ENCODE measurements at regions not wholly inside any gene's neighbourhood (a gene's known extent, or its start where the extent isn't known, plus 50 kb on each side); places are given as distances from the start of the nearest gene placed in this dataset.

DNA sequence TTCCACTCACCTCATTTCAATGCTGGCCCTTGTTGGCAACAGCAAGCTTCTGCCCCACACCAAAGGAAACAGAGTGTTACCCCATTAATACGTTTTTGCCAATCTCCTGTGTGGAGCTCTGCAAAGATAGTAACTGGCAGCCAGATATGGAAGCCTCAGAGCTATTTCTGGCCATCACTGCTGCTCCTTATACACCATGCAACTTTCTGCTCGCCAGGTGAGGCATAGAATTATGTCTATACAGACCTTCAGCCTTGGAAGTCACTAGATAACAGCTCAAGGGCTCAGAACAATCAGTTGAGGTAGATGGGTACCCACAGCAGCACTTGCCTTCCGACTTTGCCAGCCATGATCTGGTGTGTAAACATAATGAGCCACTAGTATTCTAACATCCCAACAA lies 214.8 kb upstream of the ALG10B start:
- Mint-ChIP-seq H3K27me3 (ENCODE audit: low read depth) (peaks cover 12% of the 10 kb centered on the region), H3K27ac (no peak overlapping the region), H3K36me3 (peaks cover 63% of the 10 kb centered on the region), H3K4me1 (no peaks in the 10 kb centered on the region), H3K9me3 (peaks cover 67% of the 10 kb centered on the region), H3K4me3 (no peak overlapping the region)
- no peak for DNase-seq (ENCODE audit: low spot score)
- ATAC-seq, result no peak
- TF ChIP-seq, protein P1, sequence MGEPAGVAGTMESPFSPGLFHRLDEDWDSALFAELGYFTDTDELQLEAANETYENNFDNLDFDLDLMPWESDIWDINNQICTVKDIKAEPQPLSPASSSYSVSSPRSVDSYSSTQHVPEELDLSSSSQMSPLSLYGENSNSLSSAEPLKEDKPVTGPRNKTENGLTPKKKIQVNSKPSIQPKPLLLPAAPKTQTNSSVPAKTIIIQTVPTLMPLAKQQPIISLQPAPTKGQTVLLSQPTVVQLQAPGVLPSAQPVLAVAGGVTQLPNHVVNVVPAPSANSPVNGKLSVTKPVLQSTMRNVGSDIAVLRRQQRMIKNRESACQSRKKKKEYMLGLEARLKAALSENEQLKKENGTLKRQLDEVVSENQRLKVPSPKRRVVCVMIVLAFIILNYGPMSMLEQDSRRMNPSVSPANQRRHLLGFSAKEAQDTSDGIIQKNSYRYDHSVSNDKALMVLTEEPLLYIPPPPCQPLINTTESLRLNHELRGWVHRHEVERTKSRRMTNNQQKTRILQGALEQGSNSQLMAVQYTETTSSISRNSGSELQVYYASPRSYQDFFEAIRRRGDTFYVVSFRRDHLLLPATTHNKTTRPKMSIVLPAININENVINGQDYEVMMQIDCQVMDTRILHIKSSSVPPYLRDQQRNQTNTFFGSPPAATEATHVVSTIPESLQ (CRISPR knock-in tag; IDR thresholded peaks at IDR 0.05), result no peak
- TF ChIP-seq CREB1 (CRISPR knock-in tag; IDR thresholded peaks at IDR 0.05), result no peak
- TF ChIP-seq KAT7 (CRISPR knock-in tag; IDR thresholded peaks at IDR 0.05; ENCODE audit: borderline replicate concordance), result no peak
- TF ChIP-seq TCF7 (CRISPR knock-in tag; IDR thresholded peaks at IDR 0.05; ENCODE audit: low read depth), result no peak
- TF ChIP-seq, protein P2, sequence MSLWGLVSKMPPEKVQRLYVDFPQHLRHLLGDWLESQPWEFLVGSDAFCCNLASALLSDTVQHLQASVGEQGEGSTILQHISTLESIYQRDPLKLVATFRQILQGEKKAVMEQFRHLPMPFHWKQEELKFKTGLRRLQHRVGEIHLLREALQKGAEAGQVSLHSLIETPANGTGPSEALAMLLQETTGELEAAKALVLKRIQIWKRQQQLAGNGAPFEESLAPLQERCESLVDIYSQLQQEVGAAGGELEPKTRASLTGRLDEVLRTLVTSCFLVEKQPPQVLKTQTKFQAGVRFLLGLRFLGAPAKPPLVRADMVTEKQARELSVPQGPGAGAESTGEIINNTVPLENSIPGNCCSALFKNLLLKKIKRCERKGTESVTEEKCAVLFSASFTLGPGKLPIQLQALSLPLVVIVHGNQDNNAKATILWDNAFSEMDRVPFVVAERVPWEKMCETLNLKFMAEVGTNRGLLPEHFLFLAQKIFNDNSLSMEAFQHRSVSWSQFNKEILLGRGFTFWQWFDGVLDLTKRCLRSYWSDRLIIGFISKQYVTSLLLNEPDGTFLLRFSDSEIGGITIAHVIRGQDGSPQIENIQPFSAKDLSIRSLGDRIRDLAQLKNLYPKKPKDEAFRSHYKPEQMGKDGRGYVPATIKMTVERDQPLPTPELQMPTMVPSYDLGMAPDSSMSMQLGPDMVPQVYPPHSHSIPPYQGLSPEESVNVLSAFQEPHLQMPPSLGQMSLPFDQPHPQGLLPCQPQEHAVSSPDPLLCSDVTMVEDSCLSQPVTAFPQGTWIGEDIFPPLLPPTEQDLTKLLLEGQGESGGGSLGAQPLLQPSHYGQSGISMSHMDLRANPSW (CRISPR knock-in tag; conservative IDR thresholded peaks at IDR 0.05; ENCODE audit: low read depth), result no peak
- no peak for TF ChIP-seq FOXJ3 (CRISPR knock-in tag; IDR thresholded peaks at IDR 0.05; ENCODE audit: borderline replicate concordance)
- TF ChIP-seq ZNF423 (CRISPR knock-in tag; IDR thresholded peaks at IDR 0.05), result no peak
- TF ChIP-seq, protein P3, sequence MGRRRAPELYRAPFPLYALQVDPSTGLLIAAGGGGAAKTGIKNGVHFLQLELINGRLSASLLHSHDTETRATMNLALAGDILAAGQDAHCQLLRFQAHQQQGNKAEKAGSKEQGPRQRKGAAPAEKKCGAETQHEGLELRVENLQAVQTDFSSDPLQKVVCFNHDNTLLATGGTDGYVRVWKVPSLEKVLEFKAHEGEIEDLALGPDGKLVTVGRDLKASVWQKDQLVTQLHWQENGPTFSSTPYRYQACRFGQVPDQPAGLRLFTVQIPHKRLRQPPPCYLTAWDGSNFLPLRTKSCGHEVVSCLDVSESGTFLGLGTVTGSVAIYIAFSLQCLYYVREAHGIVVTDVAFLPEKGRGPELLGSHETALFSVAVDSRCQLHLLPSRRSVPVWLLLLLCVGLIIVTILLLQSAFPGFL (CRISPR knock-in tag; IDR thresholded peaks at IDR 0.05; ENCODE audit: borderline replicate concordance), result no peak
- no peak for TF ChIP-seq ZBTB21 (CRISPR knock-in tag; IDR thresholded peaks at IDR 0.05; ENCODE audit: borderline replicate concordance)
- no peak for TF ChIP-seq CREM (CRISPR knock-in tag; IDR thresholded peaks at IDR 0.05)
- ChIA-PET POLR2A (no interaction called here), CTCF (no interaction called here)

DNA sequence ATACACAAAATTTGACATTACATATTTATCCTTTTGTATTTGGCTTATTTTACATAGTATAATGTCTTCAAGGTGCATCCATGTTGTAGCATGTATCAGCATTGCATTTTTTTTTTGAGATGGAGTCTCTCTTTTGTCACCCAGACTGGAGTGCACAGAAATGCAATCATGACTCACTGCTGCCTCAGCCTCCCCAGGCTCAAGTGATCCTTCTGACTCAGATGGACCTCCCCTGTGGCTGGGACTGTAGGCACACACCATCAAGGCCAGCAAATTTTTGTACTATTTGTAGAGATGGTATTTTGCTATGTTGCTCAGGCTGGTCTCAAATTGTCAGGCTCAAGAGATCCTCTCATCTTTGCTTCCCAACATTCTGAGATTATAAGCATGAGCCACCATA lies 214.4 kb upstream of the ALG10B start:
- ChIA-PET CTCF (no interaction called here), POLR2A (no interaction called here)
- Mint-ChIP-seq H3K9me3 (peaks cover 70% of the 10 kb centered on the region), H3K4me3 (no peak overlapping the region), H3K4me1 (no peaks in the 10 kb centered on the region), H3K36me3 (peaks cover 61% of the 10 kb centered on the region), H3K27ac (no peak overlapping the region), H3K27me3 (ENCODE audit: low read depth) (peaks cover 9% of the 10 kb centered on the region)
- no peak for ATAC-seq
- no peak for TF ChIP-seq KAT7 (CRISPR knock-in tag; IDR thresholded peaks at IDR 0.05; ENCODE audit: borderline replicate concordance)
- TF ChIP-seq, protein P4, sequence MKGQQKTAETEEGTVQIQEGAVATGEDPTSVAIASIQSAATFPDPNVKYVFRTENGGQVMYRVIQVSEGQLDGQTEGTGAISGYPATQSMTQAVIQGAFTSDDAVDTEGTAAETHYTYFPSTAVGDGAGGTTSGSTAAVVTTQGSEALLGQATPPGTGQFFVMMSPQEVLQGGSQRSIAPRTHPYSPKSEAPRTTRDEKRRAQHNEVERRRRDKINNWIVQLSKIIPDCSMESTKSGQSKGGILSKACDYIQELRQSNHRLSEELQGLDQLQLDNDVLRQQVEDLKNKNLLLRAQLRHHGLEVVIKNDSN (CRISPR knock-in tag; IDR thresholded peaks at IDR 0.05), result no peak
- TF ChIP-seq NFYB (CRISPR knock-in tag; conservative IDR thresholded peaks at IDR 0.05; ENCODE audit: low read depth), result no peak
- no peak for TF ChIP-seq PRRX2 (CRISPR knock-in tag; IDR thresholded peaks at IDR 0.05)
- TF ChIP-seq CBFB (CRISPR knock-in tag; IDR thresholded peaks at IDR 0.05; ENCODE audit: low read depth), result no peak
- TF ChIP-seq, protein P5, sequence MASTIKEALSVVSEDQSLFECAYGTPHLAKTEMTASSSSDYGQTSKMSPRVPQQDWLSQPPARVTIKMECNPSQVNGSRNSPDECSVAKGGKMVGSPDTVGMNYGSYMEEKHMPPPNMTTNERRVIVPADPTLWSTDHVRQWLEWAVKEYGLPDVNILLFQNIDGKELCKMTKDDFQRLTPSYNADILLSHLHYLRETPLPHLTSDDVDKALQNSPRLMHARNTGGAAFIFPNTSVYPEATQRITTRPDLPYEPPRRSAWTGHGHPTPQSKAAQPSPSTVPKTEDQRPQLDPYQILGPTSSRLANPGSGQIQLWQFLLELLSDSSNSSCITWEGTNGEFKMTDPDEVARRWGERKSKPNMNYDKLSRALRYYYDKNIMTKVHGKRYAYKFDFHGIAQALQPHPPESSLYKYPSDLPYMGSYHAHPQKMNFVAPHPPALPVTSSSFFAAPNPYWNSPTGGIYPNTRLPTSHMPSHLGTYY (CRISPR knock-in tag; IDR thresholded peaks at IDR 0.05), result no peak
- TF ChIP-seq, protein P6, sequence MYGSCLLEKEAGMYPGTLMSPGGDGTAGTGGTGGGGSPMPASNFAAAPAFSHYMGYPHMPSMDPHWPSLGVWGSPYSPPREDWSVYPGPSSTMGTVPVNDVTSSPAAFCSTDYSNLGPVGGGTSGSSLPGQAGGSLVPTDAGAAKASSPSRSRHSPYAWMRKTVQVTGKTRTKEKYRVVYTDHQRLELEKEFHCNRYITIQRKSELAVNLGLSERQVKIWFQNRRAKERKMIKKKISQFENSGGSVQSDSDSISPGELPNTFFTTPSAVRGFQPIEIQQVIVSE (CRISPR knock-in tag; IDR thresholded peaks at IDR 0.05; ENCODE audit: borderline replicate concordance), result no peak
- no peak for TF ChIP-seq ZNF396 (CRISPR knock-in tag; IDR thresholded peaks at IDR 0.05; ENCODE audit: borderline replicate concordance)
- DNase-seq (ENCODE audit: low spot score), result no peak

Measured in WTC11 (cell line).